ENCODE measurements at regions not wholly inside any gene's neighbourhood (a gene's known extent, or its start where the extent isn't known, plus 50 kb on each side); places are given as distances from the start of the nearest gene placed in this dataset.
A peak's percentile ranks its signal among the peaks of the same experiment; 100 is the strongest.

- Histone ChIP-seq H3K36me3 (ENCODE audit: insufficient read depth, low read length, poor library complexity, severe bottlenecking) (no peaks in the 10 kb centered on the region), H3K4me1 (ENCODE audit: insufficient read depth, low read length, poor library complexity, severe bottlenecking) (peaks cover 22% of the 10 kb centered on the region), H3K4me3 (ENCODE audit: low read depth, low read length, poor library complexity, severe bottlenecking) (no peak overlapping the region), H3K27me3 (replicated peaks; ENCODE audit: insufficient read depth, low read depth, low read length, poor library complexity) (peaks cover 10% of the 10 kb centered on the region), H3K9me3 (ENCODE audit: low read depth, low read length, poor library complexity, severe bottlenecking) (peaks cover 31% of the 10 kb centered on the region), H3K27ac (ENCODE audit: low read depth, low read length, poor library complexity, severe bottlenecking) (no peak overlapping the region)
- POLR2A ChIA-PET (ENCODE audit: low non-redundant PET) = no interaction called here
- intact Hi-C loops (cut with micrococcal nuclease; ENCODE audit: unreplicated experiment) = loop anchor here (5.0 to 10.0 kb wide), 2 partner anchors 244 to 568 kb away; no protein-coding TSS in a partner anchor
- DNase-seq (ENCODE audit: low spot score) = no peak
- TF ChIP-seq CTCF (conservative IDR thresholded peaks at IDR 0.05; ENCODE audit: low read depth, low read length) (no peak), EZH2 (IDR thresholded peaks at IDR 0.05; ENCODE audit: borderline replicate concordance, low read depth, low read length, poor library complexity, severe bottlenecking) (no peak)
- no TSS peak for BruUV-seq (replicated peaks)
- CTCF ChIA-PET = no interaction called here
These were observed 861.9 kb downstream of the TFAP2A start for GRCh38 chr6:9553002-9553401.

GRCh38 chr6:9543649-9544048 lies 871.2 kb downstream of the TFAP2A start:
- no peaks in the 10 kb centered on the region for H3K36me3 ChIP-seq (ENCODE audit: insufficient read depth, low read length, poor library complexity, severe bottlenecking)
- no peaks in the 10 kb centered on the region for H3K4me1 ChIP-seq (ENCODE audit: insufficient read depth, low read length, poor library complexity, severe bottlenecking)
- BruUV-seq (replicated peaks) = no TSS peak
- H3K27me3 ChIP-seq (replicated peaks; ENCODE audit: insufficient read depth, low read depth, low read length, poor library complexity) = no peaks in the 10 kb centered on the region
- TF ChIP-seq CTCF (conservative IDR thresholded peaks at IDR 0.05; ENCODE audit: low read depth, low read length) = peak; percentile 43
- TF ChIP-seq EZH2 (IDR thresholded peaks at IDR 0.05; ENCODE audit: borderline replicate concordance, low read depth, low read length, poor library complexity, severe bottlenecking) = no peak
- CTCF ChIA-PET = no interaction called here
- no peak overlapping the region for H3K4me3 ChIP-seq (ENCODE audit: low read depth, low read length, poor library complexity, severe bottlenecking)
- intact Hi-C loops (cut with micrococcal nuclease; ENCODE audit: unreplicated experiment) = no loop called here
- H3K27ac ChIP-seq (ENCODE audit: low read depth, low read length, poor library complexity, severe bottlenecking) = no peak overlapping the region
- DNase-seq (ENCODE audit: low spot score) = peak; percentile 42
- H3K9me3 ChIP-seq (ENCODE audit: low read depth, low read length, poor library complexity, severe bottlenecking) = no peaks in the 10 kb centered on the region
- POLR2A ChIA-PET (ENCODE audit: low non-redundant PET) = no interaction called here

GRCh38 chr6:9540534-9541126 lies 874.2 kb downstream of the TFAP2A start:
- DNase-seq (ENCODE audit: low spot score) = peak; percentile 86
- Histone ChIP-seq H3K27me3 (replicated peaks; ENCODE audit: insufficient read depth, low read depth, low read length, poor library complexity) (no peaks in the 10 kb centered on the region), H3K4me1 (ENCODE audit: insufficient read depth, low read length, poor library complexity, severe bottlenecking) (no peaks in the 10 kb centered on the region), H3K27ac (ENCODE audit: low read depth, low read length, poor library complexity, severe bottlenecking) (no peak overlapping the region), H3K9me3 (ENCODE audit: low read depth, low read length, poor library complexity, severe bottlenecking) (no peaks in the 10 kb centered on the region), H3K4me3 (ENCODE audit: low read depth, low read length, poor library complexity, severe bottlenecking) (no peak overlapping the region), H3K36me3 (ENCODE audit: insufficient read depth, low read length, poor library complexity, severe bottlenecking) (no peaks in the 10 kb centered on the region)
- intact Hi-C loops (cut with micrococcal nuclease; ENCODE audit: unreplicated experiment) = loop anchor here (2.0 kb wide), 1 partner anchor 888 kb away; no protein-coding TSS in a partner anchor
- TF ChIP-seq CTCF (conservative IDR thresholded peaks at IDR 0.05; ENCODE audit: low read depth, low read length) (peak; percentile 85), EZH2 (IDR thresholded peaks at IDR 0.05; ENCODE audit: borderline replicate concordance, low read depth, low read length, poor library complexity, severe bottlenecking) (no peak)
- CTCF ChIA-PET = no interaction called here
- no TSS peak for BruUV-seq (replicated peaks)
- POLR2A ChIA-PET (ENCODE audit: low non-redundant PET) = no interaction called here

Data from A673 (cell line).